Mucosa of rectum (tissue), 2 donors: ENCODE measurements at regions not wholly inside any gene's neighbourhood (a gene's known extent, or its start where the extent isn't known, plus 50 kb on each side); places are given as distances from the start of the nearest gene placed in this dataset.

Experiments used
- H3K27ac ChIP-seq, 2 donors: one replicate each; pipeline ENCODE4 v1.7.0; 2013; ENCODE audit warnings: inconsistent platforms in 2 of 2, low read depth in 2 of 2, low read length in 2 of 2
- H3K27me3 ChIP-seq, 2 donors: one replicate each; pipeline ENCODE4 v1.7.0; 2013; ENCODE audit warnings: low read length in 2 of 2; ENCODE audit not compliant: control insufficient read depth in 2 of 2, insufficient read depth in 2 of 2
- H3K36me3 ChIP-seq, 2 donors: one replicate each; pipeline ENCODE4 v1.7.0; 2013; ENCODE audit warnings: low read length in 2 of 2; ENCODE audit not compliant: control insufficient read depth in 2 of 2, insufficient read depth in 2 of 2
- H3K4me1 ChIP-seq, 2 donors: one replicate each; pipeline ENCODE4 v1.7.0; 2013; ENCODE audit warnings: low read length in 2 of 2, mild to moderate bottlenecking in 1 of 2; ENCODE audit not compliant: control insufficient read depth in 2 of 2, insufficient read depth in 2 of 2
- H3K4me3 ChIP-seq, 2 donors: one replicate each; pipeline ENCODE4 v1.7.0; 2013; ENCODE audit warnings: low read length in 2 of 2
- H3K9ac ChIP-seq, 2 donors: one replicate each; pipeline ENCODE4 v1.7.0; 2013; ENCODE audit warnings: low read length in 2 of 2, low read depth in 1 of 2, mild to moderate bottlenecking in 1 of 2
- H3K9me3 ChIP-seq, 2 donors: one replicate each; pipeline ENCODE4 v1.7.0; 2013; ENCODE audit warnings: low read length in 2 of 2; ENCODE audit not compliant: control insufficient read depth in 2 of 2
- donor health status: healthy.
- donor health status: Normal muscosa, but diverticular disease.

DNA sequence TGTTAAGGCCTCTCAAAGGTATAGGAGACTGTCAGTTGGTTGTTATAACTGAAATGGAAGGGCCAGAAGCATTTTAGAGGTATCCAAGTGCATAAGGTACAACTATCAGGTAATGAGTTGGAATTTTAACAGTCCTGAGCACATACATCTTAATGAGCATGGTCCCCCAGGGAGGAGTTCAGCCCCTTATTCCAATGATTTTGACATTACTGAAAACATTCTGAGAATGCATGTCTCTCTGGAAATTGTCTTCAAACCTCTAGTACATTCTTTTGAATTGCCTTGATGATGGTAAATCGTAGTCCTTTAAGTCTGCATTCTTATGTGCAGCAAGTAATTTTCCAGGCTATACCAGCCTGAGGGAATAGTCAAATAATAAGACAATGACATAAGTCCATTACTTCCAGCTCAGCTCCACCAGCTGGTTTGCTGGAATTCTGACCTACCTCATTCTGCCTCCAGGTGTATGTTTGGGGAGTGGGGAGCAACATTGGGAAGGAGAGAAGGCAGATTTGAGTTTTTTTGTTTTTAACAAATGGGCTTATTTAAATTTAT lies 239.2 kb downstream of the MSRB3 start:
- Histone ChIP-seq H3K9ac (no peak overlapping the region), H3K27ac (no peak overlapping the region), H3K9me3 (no peaks in the 10 kb centered on the region), H3K36me3 (no peaks in the 10 kb centered on the region), H3K27me3 (no peaks in the 10 kb centered on the region), H3K4me1 (no peaks in the 10 kb centered on the region), H3K4me3 (no peak overlapping the region)

DNA sequence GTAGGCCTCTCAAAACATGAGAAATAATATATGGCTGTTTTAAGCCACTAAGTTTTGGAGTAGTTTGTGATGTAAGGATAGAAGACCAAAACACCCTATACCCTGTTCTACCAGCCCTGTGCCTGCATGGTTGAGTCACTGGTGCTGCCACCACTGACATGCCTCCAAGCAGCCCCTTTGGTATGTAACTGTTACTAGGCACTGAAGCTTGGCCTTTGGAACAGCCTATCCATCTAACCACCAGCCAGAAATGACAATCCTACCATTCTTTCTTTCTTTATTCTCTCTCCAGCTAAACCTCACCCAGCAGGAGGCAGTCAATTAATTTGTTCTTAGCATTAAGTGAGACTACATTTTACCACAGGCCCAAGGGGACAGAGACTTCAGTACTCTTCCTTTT lies 240.3 kb downstream of the MSRB3 start:
- Histone ChIP-seq H3K27me3 (no peaks in the 10 kb centered on the region), H3K27ac (no peak overlapping the region), H3K9me3 (no peaks in the 10 kb centered on the region), H3K4me3 (no peak overlapping the region), H3K36me3 (no peaks in the 10 kb centered on the region), H3K4me1 (no peaks in the 10 kb centered on the region), H3K9ac (no peak overlapping the region)

DNA sequence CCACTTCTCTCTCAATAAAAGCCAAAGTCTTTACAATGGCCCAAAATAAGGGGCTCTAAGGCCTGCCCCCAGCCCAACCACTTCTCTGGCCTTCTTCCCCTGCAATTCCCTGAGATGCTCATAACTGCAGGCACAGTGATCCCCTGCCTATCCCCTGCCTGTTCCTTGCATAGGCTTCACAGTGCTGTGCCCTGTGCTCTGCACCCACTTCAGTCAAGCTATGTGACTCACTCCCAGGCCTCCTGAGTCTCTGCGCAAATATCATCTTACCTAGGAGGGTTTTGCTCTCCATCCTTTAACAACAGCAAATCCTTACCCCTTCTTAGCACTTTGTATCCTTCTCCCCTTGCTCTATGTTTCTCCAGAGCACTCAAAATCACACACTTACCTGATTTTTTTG lies 242.2 kb downstream of the MSRB3 start:
- no peaks in the 10 kb centered on the region for H3K36me3 ChIP-seq

DNA sequence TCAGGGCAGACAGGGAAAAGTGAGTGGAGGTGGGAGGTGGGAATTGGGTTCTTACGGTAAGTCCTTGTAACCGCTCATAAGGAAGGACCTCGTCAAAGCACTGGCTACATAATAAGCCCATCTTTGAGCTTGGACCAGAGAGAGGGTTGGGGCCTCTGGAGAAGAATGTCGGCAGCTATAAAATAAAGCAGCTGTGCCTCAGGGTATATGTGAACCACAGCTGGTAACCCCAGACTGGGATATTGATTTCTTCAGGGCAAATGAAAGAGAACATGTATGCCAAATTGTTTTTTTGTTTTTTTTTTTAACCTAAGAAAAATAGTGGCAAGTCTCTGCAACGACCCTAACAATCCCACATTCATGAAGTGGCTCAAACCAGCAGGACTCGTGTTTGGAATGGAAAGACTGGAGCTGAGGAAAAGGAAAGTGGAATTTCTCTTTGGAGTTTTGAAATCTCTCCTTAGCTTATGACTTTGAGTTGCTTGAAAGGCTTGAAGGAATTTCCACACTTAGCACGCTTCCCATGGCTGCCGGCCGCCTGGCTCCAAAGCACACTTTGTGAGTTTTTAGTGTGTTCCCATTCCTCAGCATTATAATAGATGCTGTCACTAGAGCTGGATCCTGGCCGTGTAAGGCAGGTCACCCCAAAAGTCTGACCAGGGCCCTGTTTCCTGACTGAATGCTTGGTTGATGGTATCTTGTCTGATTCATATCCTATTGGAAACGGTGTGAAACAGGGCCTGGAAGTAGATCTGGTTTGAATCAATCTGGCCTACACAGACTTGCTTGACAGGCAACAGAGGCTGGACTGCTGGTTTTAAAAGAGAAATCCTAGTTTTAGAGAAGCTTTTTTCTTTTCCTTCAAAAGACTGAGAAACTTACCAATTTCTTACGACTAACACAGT lies 244.7 kb downstream of the MSRB3 start:
- Histone ChIP-seq H3K9ac (no peak overlapping the region), H3K4me1 (no peaks in the 10 kb centered on the region), H3K9me3 (no peaks in the 10 kb centered on the region), H3K36me3 (no peaks in the 10 kb centered on the region), H3K27ac (no peak overlapping the region), H3K4me3 (no peak overlapping the region), H3K27me3 (no peaks in the 10 kb centered on the region)

More for the DNA sequence above, 242.2 kb downstream of the MSRB3 start:
- Histone ChIP-seq H3K4me1 (no peaks in the 10 kb centered on the region), H3K9ac (no peak overlapping the region), H3K27me3 (no peaks in the 10 kb centered on the region), H3K27ac (no peak overlapping the region), H3K9me3 (no peaks in the 10 kb centered on the region), H3K4me3 (no peak overlapping the region)

DNA sequence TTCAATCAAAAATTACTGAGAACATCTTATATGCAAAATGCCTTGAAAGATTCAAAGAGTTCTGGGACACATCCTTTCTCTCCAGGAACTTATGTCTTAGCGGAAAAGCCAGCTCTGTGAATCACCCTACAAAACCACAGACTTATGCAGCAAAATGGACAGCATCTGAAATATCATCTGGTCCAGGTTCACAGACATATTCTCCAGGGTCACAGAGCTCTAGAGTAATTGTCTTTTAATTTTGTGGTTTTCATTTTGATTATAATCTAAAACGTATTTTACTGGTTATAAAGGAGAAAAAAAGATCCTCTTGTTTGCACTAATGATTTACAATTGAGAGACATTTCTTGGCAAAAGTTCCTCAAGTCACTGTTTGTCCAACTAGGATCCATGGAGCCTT lies 246.2 kb downstream of the MSRB3 start:
- H3K27ac ChIP-seq, result no peak overlapping the region
- H3K4me3 ChIP-seq, result no peak overlapping the region
- no peaks in the 10 kb centered on the region for H3K36me3 ChIP-seq
- H3K9ac ChIP-seq, result no peak overlapping the region
- no peaks in the 10 kb centered on the region for H3K4me1 ChIP-seq
- H3K9me3 ChIP-seq, result no peaks in the 10 kb centered on the region
- H3K27me3 ChIP-seq, result no peaks in the 10 kb centered on the region

DNA sequence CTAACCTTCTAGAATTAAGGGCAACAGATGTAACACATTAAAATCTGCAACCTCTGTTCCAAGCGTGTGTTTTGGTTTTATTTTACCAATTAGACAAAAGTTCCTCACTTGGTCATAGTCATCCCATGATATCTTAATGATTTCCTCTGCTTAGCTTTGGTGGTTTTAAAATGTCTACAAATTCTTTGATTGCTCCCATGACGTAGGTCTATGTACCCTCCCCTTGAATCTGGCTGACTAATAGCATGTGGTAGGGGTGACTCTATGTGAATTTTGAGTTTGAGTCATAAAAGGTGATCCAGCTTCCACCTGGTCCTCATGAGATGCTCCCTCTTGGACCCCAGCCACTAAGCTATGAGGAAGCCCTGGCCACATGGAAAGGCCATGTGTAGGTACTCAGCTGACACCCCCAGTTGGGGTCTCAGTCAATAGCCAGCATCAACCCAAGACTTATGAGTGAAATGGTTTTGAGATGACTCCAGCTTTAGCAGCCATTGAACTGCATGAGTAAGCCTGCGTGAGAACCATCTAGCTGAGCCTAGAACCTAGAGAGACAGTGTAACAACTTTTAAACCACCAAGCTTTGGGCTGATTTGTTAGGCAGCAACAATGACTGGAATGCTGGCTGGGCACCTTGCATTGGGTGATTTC lies 247.1 kb downstream of the MSRB3 start:
- Histone ChIP-seq H3K9me3 (no peaks in the 10 kb centered on the region), H3K9ac (no peak overlapping the region), H3K36me3 (no peaks in the 10 kb centered on the region), H3K27me3 (no peaks in the 10 kb centered on the region), H3K4me3 (no peak overlapping the region), H3K4me1 (no peaks in the 10 kb centered on the region), H3K27ac (no peak overlapping the region)

DNA sequence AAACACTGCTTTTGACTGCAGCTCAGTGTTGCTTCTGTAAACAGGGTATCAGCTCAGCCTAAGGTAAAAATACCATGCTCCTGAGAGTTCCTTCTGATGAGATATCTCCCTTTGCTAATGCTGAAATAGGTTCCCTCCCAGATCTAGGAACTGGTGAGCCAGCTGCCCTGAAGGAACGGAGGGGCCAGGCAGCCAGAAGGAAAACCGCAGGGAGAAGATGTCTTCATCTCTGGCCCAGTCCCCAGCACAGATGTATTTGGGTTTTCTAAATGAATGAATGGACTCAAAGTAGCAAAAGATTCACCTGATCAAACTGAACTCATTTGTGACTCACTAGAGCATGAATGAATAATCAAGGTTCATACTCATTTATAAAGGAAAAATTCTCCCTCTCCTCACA lies 247.8 kb downstream of the MSRB3 start:
- no peak overlapping the region for H3K4me3 ChIP-seq
- H3K27me3 ChIP-seq, result no peaks in the 10 kb centered on the region
- H3K9ac ChIP-seq, result no peak overlapping the region
- H3K9me3 ChIP-seq, result no peaks in the 10 kb centered on the region
- no peaks in the 10 kb centered on the region for H3K4me1 ChIP-seq
- H3K36me3 ChIP-seq, result no peaks in the 10 kb centered on the region
- no peak overlapping the region for H3K27ac ChIP-seq

DNA sequence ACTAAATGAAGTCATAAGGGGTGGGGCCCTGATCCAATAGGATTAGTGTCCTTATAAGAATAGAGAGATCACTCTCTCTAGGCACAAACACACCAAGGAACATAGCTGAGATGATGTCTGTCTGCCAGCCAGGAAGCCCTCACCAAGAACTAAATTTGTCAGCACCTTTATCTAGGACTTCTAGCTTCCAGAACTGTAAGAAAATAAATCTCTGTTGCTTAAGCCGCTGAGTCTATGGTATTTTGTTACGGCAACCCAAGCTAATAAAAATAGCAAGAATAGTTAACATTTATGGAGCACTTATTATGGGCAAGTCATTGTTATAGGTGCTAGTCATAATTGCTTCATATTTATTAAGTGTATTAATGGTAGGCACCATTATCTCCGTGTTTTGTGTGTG lies 249.6 kb downstream of the MSRB3 start:
- no peaks in the 10 kb centered on the region for H3K9me3 ChIP-seq
- no peak overlapping the region for H3K27ac ChIP-seq
- H3K4me1 ChIP-seq, result no peaks in the 10 kb centered on the region
- no peak overlapping the region for H3K4me3 ChIP-seq
- no peak overlapping the region for H3K9ac ChIP-seq
- no peaks in the 10 kb centered on the region for H3K27me3 ChIP-seq
- H3K36me3 ChIP-seq, result no peaks in the 10 kb centered on the region

DNA sequence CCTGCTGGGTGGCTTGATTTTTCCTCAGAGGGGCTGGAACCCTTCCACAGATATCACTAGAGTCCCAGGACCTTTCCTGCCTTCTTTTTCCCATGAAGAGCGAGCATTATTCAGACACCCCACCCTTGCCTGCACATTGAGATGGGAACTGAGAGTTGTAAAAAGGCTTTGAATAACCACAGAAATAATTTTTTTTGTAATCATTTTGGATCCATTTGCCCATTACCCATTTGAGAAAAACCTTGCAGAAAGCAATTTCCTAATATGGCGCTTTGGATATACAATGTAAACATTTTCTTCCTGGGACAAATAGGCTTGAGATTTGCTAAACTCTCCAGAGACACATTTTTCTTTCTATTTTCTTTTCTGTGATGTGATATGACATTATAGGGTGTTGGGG lies 250.6 kb downstream of the MSRB3 start:
- H3K27me3 ChIP-seq, result no peaks in the 10 kb centered on the region
- H3K9me3 ChIP-seq, result no peaks in the 10 kb centered on the region
- H3K4me1 ChIP-seq, result no peaks in the 10 kb centered on the region

DNA sequence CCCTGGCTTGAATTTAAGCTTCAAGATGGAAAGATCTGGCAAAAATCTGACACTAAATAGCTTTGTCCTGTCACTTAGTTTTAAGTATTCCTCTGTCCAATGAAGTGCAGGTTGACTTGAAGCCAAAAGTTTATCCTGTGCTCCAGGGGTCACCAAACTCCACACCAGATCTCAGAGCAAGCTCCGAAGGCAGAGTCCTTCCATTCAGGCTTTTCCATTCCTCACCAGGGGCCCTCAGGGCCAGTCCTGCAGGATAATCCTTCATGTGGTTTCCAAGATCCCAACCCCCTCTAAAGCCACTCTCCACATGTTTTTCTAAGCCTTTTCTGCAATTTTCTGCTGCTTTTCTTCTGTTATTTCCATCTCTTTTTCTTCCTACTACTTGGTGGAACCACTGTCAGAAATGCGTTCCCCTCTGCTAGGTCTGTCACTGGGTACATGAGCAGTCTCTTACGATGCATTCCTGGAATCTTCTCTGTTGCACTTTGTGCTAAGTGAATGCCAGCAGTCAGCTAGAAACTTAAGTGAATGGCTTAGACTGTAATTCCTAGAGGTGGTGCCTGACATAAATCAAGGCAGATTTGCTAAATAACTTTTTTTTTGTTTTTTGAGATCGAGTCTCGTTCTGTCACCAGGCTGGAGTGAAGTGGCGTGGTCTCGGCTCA lies 251.4 kb downstream of the MSRB3 start:
- H3K4me3 ChIP-seq, result no peak overlapping the region
- no peak overlapping the region for H3K27ac ChIP-seq
- no peaks in the 10 kb centered on the region for H3K27me3 ChIP-seq
- no peaks in the 10 kb centered on the region for H3K4me1 ChIP-seq
- H3K9ac ChIP-seq, result no peak overlapping the region
- no peaks in the 10 kb centered on the region for H3K36me3 ChIP-seq
- H3K9me3 ChIP-seq, result no peaks in the 10 kb centered on the region

More for the DNA sequence above, 250.6 kb downstream of the MSRB3 start:
- H3K36me3 ChIP-seq, result no peaks in the 10 kb centered on the region
- no peak overlapping the region for H3K9ac ChIP-seq
- H3K27ac ChIP-seq, result no peak overlapping the region
- H3K4me3 ChIP-seq, result no peak overlapping the region
